ENCODE measurements at regions not wholly inside any gene's neighbourhood (a gene's known extent, or its start where the extent isn't known, plus 50 kb on each side); places are given as distances from the start of the nearest gene placed in this dataset.

DNA sequence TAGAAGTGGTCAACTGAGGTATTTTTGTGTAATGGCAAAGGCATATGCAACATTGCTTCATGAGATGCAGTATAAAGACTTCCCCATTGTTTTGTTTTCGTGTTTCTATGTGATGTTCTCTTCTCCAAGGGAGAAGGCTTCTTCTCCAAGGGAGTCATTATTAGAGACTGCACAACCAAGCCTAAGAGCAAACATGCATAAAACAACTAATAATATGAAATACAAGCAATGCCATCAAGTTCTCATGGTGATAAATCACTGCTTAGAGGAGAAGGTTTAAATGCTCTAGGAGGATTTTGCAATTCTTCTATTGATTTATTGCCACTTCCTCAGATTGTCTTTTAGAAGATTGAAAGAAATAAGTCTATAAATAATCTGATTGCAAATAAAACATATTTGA, 524.4 kb downstream of the IRS1 start:
- H3K27me3 Mint-ChIP-seq: peaks cover 1 to 9% (median 4%) of the 10 kb centered on the region in 3 donors
- H3K4me3 Mint-ChIP-seq: no peak overlapping the region
- H3K27ac Mint-ChIP-seq: no peak overlapping the region
- DNase-seq (no peak), ATAC-seq (ENCODE audit: low read depth in 2 of 2) (no peak)
- no peaks in the 10 kb centered on the region for H3K4me1 Mint-ChIP-seq
- H3K36me3 Mint-ChIP-seq: no peaks in the 10 kb centered on the region
- H3K9me3 Mint-ChIP-seq: no peaks in the 10 kb centered on the region

DNA sequence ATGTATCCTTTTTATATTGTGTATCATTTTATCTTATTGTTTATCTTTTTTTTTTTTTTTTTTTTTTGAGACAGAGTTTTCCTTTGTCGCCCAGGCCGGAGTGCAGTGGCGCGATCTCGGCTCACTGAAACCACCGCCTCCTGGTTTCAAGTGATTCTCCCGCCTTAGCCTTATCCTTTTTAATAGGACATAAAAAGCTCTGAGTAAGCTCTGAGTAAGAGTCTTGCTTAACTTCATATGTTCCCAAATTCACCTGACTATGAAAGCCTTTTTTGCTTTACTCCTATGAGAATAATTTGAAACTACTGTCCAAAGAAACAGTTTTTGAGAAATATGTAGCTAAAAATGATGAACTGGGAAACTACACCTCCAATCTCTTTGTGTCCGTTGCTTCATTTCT, 525.5 kb downstream of the IRS1 start:
- Mint-ChIP-seq H3K27me3 (peaks cover 4 to 16% (median 8%) of the 10 kb centered on the region in 3 donors), H3K9me3 (peaks cover 0 to 2% (median 0%) of the 10 kb centered on the region in 7 donors), H3K36me3 (no peaks in the 10 kb centered on the region), H3K4me3 (no peak overlapping the region), H3K27ac (no peak overlapping the region), H3K4me1 (no peaks in the 10 kb centered on the region)
- ATAC-seq (ENCODE audit: low read depth in 2 of 2) (no peak), DNase-seq (no peak)

DNA sequence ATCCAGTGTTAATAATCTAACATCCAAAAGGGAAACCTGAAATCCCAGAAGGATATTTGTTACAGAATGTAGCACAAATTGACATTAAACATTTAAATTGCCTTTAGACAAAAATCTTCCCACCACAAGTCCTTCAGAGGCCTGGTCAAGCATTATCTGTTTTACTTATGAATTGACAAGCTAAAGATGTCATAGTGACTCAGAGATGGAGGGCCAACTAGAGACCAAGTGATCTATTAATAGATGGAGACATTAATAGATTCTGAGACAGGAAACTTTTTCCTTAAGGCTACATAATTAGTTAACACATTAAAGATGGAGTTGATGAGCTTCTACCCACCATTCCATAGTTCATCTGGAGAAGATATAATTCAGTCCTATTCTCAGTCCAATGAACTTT, 526.2 kb downstream of the IRS1 start:
- Mint-ChIP-seq H3K27ac (no peak overlapping the region), H3K36me3 (no peaks in the 10 kb centered on the region), H3K9me3 (peaks cover 0 to 3% (median 0%) of the 10 kb centered on the region in 7 donors), H3K4me1 (no peaks in the 10 kb centered on the region), H3K4me3 (no peak overlapping the region), H3K27me3 (peaks cover 4 to 22% (median 10%) of the 10 kb centered on the region in 3 donors)
- ATAC-seq (ENCODE audit: low read depth in 2 of 2) (no peak), DNase-seq (no peak)

GRCh38 chr2:226272435-226272834, 527.2 kb downstream of the IRS1 start:
- Mint-ChIP-seq H3K27me3 (peaks cover 4 to 22% (median 10%) of the 10 kb centered on the region in 3 donors), H3K36me3 (no peaks in the 10 kb centered on the region), H3K4me1 (no peaks in the 10 kb centered on the region), H3K9me3 (peaks cover 0 to 3% (median 0%) of the 10 kb centered on the region in 7 donors), H3K4me3 (no peak overlapping the region), H3K27ac (no peak overlapping the region)
- DNase-seq: no peak
- ATAC-seq (ENCODE audit: low read depth in 2 of 2): no peak

DNA sequence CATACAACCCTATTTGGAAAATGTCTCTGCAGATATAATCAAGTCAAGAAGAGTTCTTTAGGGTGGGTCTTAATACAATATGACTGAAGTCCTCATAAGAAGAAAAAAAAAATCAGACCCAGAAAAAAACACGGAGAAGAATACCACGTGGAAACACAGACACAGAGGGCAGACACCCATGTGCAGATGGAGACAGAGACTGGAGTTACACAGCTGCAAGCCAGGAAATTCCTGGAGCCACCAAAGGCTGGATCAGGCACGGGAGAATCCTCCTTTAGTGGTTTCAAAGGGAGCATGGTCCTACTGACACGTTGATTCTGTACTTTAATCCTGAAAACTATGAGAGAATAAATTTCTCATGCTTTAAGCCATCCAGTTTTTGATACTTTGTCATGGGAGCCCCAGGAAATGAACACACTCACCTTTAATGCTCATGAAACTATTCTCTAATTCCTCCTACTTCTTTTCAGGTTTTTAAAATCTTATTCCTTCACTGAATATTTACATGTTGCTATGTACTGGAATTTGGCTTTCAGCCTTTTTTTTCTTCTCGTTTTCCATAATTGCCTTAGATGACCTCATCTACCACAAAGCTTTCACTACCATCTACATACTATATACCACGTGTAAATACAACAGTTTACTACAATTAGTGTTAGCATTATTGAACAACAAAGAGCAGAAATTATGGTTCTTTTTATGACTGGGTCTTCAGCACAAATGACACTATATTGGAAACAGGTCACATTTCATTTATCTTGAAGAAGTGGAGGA, 529.1 kb downstream of the IRS1 start:
- ATAC-seq (ENCODE audit: low read depth in 2 of 2): no peak
- Mint-ChIP-seq H3K36me3 (no peaks in the 10 kb centered on the region), H3K27ac (no peak overlapping the region), H3K9me3 (peaks cover 0 to 3% (median 0%) of the 10 kb centered on the region in 7 donors), H3K27me3 (peaks cover 4 to 22% (median 10%) of the 10 kb centered on the region in 3 donors), H3K4me1 (no peaks in the 10 kb centered on the region), H3K4me3 (no peak overlapping the region)
- no peak for DNase-seq

- Mint-ChIP-seq H3K27me3 (peaks cover 9 to 22% (median 10%) of the 10 kb centered on the region in 3 donors), H3K27ac (no peak overlapping the region), H3K9me3 (peaks cover 0 to 5% (median 2%) of the 10 kb centered on the region in 7 donors), H3K36me3 (no peaks in the 10 kb centered on the region), H3K4me3 (no peak overlapping the region), H3K4me1 (no peaks in the 10 kb centered on the region)
- DNase-seq (no peak), ATAC-seq (ENCODE audit: low read depth in 2 of 2) (no peak)
Observed at GRCh38 chr2:226267516-226268289, 531.9 kb downstream of the IRS1 start.

DNA sequence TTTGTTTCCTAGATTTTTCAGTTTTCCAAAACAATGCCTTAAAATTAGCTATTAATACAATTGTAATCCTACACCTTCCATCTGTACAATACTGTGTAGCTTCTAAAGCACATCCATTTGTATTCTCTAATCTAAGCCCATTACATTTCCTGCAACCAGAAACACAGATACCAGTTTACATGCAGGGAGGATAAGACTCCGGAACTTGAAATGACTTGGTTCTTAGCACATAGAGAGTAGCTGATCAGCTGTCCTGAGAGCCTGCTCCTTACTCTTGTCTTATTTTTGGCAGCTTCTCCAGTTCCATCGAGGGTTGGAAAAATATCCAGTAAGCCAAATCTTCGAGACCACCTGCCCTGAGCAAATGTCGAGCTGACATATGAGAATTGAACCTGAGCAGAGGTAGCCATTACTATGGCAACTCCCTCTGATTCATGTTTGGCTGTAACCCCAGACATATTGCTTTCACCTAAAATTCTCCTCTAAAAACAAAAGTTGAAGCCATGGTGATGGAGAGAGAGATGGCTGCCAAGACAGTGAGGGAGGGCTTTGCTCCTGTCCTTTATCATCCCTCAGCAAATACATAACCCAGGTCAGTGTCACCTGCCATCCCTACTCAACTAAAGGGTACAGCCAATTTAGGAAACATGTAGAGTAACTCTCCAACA, 542.8 kb downstream of the IRS1 start:
- DNase-seq (no peak), ATAC-seq (ENCODE audit: low read depth in 2 of 2) (no peak)
- H3K4me1 Mint-ChIP-seq: no peaks in the 10 kb centered on the region
- peaks cover 0 to 11% (median 5%) of the 10 kb centered on the region in 7 donors for H3K9me3 Mint-ChIP-seq
- no peak overlapping the region for H3K27ac Mint-ChIP-seq
- no peaks in the 10 kb centered on the region for H3K36me3 Mint-ChIP-seq
- peaks cover 0 to 5% (median 0%) of the 10 kb centered on the region in 3 donors for H3K27me3 Mint-ChIP-seq
- no peak overlapping the region for H3K4me3 Mint-ChIP-seq

DNA sequence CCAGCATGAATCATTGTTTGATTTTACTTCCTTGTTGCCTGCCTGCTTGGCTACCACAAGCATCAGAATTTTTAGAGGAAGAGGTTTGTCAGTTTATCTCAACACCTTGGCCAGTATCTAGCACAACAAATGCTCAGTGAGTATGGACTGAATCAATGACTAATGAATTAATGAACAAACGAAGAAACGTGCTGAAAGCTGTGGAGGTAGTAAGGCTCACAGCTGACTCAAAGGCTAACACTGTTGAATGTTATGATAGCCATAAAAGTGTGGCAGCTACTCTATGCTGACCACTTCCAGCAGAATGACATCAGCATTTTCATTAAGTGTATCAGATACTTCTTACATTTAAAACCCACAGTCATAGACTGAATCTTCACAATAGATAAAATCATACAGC, 543.4 kb downstream of the IRS1 start:
- Mint-ChIP-seq H3K4me1 (no peaks in the 10 kb centered on the region), H3K27me3 (peaks cover 0 to 5% (median 0%) of the 10 kb centered on the region in 3 donors), H3K4me3 (no peak overlapping the region), H3K27ac (no peak overlapping the region), H3K9me3 (peaks cover 0 to 10% (median 5%) of the 10 kb centered on the region in 7 donors), H3K36me3 (no peaks in the 10 kb centered on the region)
- ATAC-seq (ENCODE audit: low read depth in 2 of 2): no peak
- DNase-seq: no peak

DNA sequence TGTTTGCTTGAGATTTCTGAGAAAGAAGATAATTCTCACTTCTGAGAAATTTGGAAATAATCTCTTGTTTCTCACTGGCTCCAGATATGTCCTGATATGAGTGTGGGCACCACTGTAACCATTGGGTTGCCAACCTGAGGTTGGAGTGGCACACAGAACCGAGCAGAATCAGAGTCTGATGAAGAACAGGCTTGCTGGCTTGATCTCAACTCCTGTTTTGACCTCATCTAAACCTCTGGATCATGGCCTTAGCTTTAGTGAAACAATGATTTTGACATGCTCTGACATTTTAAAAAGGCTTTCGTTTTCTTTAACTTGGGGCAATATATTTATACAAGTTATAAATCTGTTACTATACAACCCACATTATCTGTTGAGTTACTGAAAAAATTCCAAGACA, 548.0 kb downstream of the IRS1 start:
- H3K36me3 Mint-ChIP-seq: no peaks in the 10 kb centered on the region
- DNase-seq: no peak
- no peak for ATAC-seq (ENCODE audit: low read depth in 2 of 2)
- no peak overlapping the region for H3K27ac Mint-ChIP-seq
- H3K4me1 Mint-ChIP-seq: no peaks in the 10 kb centered on the region
- no peak overlapping the region for H3K4me3 Mint-ChIP-seq
- H3K27me3 Mint-ChIP-seq: peaks cover 4 to 10% (median 8%) of the 10 kb centered on the region in 3 donors
- peaks cover 0 to 7% (median 2%) of the 10 kb centered on the region in 7 donors for H3K9me3 Mint-ChIP-seq

- H3K36me3 Mint-ChIP-seq: no peaks in the 10 kb centered on the region
- H3K4me1 Mint-ChIP-seq: no peaks in the 10 kb centered on the region
- H3K27me3 Mint-ChIP-seq: peaks cover 6 to 8% (median 8%) of the 10 kb centered on the region in 3 donors
- ATAC-seq (ENCODE audit: low read depth in 2 of 2) (no peak), DNase-seq (no peak)
- H3K9me3 Mint-ChIP-seq: peaks cover 0 to 29% (median 9%) of the 10 kb centered on the region in 7 donors
- no peak overlapping the region for H3K27ac Mint-ChIP-seq
- H3K4me3 Mint-ChIP-seq: no peak overlapping the region
Observed at GRCh38 chr2:226247289-226248275, 552.0 kb downstream of the IRS1 start.

DNA sequence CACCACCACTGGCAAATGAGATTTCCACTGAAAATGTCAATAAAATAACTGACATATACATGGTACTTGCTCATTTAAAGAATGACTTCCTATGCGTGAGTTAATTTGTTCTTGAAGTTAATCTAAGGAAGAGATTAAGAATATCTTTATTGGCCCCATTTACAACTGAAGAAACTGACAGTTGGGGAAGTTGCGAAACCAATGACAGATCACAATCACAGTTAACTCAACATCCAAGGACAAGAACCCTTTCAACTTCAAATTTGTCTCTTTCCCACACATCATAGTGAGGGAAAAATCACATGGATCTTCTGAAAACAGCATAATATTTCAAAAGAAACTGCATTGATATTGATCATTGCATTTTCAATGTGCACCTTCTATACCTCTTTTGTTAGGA, 565.4 kb downstream of the IRS1 start:
- H3K27me3 Mint-ChIP-seq: peaks cover 0 to 11% (median 0%) of the 10 kb centered on the region in 3 donors
- no peaks in the 10 kb centered on the region for H3K36me3 Mint-ChIP-seq
- no peaks in the 10 kb centered on the region for H3K4me1 Mint-ChIP-seq
- no peak overlapping the region for H3K27ac Mint-ChIP-seq
- ATAC-seq (ENCODE audit: low read depth in 2 of 2) (no peak), DNase-seq (no peak)
- no peaks in the 10 kb centered on the region for H3K9me3 Mint-ChIP-seq
- no peak overlapping the region for H3K4me3 Mint-ChIP-seq

GRCh38 chr2:226233388-226233787, 566.2 kb downstream of the IRS1 start:
- H3K9me3 Mint-ChIP-seq: no peaks in the 10 kb centered on the region
- DNase-seq: no peak
- H3K36me3 Mint-ChIP-seq: no peaks in the 10 kb centered on the region
- H3K4me1 Mint-ChIP-seq: no peaks in the 10 kb centered on the region
- no peak for ATAC-seq (ENCODE audit: low read depth in 2 of 2)
- no peak overlapping the region for H3K4me3 Mint-ChIP-seq
- peaks cover 0 to 14% (median 0%) of the 10 kb centered on the region in 3 donors for H3K27me3 Mint-ChIP-seq
- H3K27ac Mint-ChIP-seq: no peak overlapping the region

DNA sequence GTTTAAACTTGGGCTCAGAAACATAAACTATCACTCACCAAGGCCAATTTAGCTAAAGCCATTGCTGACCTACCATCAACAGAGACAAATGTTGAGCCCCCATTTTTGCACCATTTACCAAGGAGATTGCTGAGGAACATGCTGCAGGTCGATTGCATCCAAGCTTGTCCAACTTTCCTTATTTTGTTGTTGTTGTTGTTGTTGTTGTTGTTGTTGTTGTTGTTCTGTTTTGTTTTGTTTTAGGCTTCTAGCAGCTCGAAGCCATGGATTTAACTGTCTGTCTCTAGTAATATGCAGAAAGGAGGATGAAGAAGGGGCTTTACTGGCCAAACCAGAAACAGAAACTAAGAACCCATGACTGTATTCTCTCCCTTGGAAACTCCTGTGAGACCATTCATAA, 571.5 kb downstream of the IRS1 start:
- Mint-ChIP-seq H3K36me3 (no peaks in the 10 kb centered on the region), H3K27me3 (peaks cover 3 to 29% (median 11%) of the 10 kb centered on the region in 3 donors), H3K27ac (no peak overlapping the region), H3K4me3 (no peak overlapping the region), H3K4me1 (no peaks in the 10 kb centered on the region), H3K9me3 (peaks cover 0 to 1% (median 0%) of the 10 kb centered on the region in 7 donors)
- DNase-seq (no peak), ATAC-seq (ENCODE audit: low read depth in 2 of 2) (no peak)

Measured in naive B cell (primary cell).